HG03196 (cell line): ENCODE measurements at regions not wholly inside any gene's neighbourhood (a gene's known extent, or its start where the extent isn't known, plus 50 kb on each side); places are given as distances from the start of the nearest gene placed in this dataset.
"Not testable (repeated sequence)": the region's sequence is repeated elsewhere in the genome, so short reads cannot be mapped to it uniquely, and the experiment has no call there.

Source experiments
- ATAC-seq: cut with Tn5 transposase; IDR thresholded peaks from one replicate; pipeline ENCODE4 v1.9.1; 2021; ENCODE audit not compliant: unreplicated experiment

DNA sequence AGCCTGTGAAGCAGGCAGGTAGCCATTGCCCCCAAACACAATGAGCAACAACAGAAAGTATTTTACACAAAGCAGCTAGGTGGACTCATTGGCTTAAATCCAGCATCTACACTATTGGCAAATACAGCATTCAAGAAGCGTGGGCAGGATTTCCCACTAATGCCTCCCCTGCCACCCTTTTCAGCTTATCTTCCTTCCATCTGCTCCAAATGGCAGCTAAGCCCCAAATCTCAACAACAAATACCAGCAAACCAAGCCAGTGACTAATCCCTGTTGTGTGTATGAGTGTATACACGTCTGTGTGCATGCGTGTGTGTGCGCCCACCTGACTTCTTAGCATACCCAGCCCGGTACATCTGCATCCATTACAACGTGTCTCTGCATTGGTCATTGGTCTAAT lies 151.2 kb upstream of the WWC1 start:
- no peak for ATAC-seq

DNA sequence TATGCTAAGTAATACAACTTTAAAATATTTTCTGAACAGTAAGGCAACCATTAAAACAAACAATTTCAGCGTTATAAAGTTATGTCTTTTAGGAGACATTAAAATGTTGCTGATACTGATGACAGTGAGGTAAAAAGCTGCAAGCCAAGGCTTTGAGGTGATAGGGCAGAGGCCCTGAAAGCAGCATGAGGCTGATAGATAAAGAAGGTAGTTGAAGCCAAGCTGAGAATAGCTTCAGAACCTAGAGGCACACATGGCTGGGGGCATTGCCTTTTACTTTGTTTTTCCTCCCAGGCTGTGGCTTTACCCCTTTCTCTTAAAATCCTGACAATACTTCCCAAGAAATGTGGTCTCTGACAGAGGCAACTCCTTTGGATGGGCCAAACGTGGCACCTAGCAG lies 149.0 kb upstream of the WWC1 start:
- ATAC-seq: no peak

- ATAC-seq: not testable (repeated sequence)
Measured at GRCh38 chr5:168143521-168143920, 147.9 kb upstream of the WWC1 start.

GRCh38 chr5:168147106-168147505 lies 144.3 kb upstream of the WWC1 start:
- ATAC-seq: no peak

DNA sequence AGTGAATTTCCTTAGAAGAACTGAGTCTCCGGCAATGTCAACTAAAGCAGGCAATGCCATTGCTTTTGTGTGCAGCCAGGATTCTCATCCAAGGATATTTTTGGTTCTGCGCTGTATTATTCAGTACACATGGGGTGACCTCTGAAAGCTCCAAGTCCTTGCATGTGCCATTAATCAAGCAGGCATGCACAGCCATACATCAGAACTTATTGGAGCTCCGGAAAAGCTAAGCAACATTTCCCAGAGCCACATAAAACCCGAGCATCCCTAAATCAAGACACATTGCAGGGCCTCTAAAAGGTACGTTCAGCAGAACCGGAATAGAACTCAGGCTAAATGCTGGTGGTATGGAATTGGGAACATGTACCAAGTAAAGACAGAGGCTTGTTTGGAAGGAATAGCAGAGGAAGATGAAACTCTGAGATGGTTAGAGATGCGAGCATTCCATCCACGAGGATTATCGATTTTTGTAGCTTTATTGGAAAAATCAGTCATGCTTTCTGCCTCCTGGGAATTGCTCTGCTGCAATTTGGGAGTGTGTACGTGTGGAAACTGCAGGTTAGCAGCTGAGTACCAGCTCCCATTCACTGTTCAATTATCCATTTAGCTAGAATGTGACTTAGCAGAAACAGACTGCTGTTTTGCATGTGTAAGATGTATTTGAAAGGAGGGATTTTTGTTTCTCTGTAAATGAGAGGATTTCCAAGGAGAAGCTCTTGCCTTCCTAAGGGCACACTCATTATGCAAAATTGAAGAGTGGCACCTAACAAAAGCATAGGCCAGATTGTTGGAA lies 143.7 kb upstream of the WWC1 start:
- ATAC-seq: no peak

GRCh38 chr5:168151041-168151440 lies 140.4 kb upstream of the WWC1 start:
- no peak for ATAC-seq

GRCh38 chr5:168152660-168153059 lies 138.8 kb upstream of the WWC1 start:
- ATAC-seq: no peak

GRCh38 chr5:168153263-168153875 lies 138.1 kb upstream of the WWC1 start:
- ATAC-seq: no peak

DNA sequence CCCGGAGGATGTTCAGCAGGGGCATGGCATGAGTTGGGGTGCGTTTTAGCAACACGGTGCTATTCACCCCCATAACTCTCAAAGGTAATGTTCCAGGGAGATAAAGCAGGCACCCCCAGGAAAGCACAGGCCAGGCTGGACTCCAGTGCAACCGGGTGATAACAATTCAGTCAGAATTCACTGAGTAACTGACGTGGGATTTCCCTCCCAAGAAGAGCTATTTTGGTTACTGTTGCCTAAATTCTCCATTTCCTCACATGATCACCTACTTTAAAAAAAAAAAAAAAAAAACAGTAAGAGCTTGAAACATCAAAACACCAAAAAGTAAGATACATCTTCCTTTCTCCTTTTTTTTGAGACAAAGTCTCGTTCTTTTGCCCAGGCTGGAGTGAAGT lies 137.6 kb upstream of the WWC1 start:
- no peak for ATAC-seq

DNA sequence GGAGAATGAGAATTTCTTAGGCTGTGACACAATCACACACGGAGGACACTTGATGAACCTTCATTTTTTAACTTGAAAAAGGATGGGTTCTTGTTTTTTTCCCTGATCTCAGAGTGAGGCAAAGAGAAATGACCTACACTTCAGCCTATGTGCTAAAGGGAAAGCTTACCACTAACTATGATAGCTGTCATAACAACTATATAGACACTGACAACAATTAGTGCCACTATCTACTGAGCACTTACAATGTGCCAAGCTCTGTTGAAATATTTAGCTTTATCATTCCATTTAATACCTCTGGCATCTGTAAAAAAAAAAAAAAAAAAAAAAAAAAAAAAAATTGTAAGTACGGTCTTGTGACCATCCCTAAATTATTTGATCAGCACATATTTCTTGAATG lies 135.9 kb upstream of the WWC1 start:
- ATAC-seq: no peak

GRCh38 chr5:168156170-168156569 lies 135.3 kb upstream of the WWC1 start:
- ATAC-seq: no peak

DNA sequence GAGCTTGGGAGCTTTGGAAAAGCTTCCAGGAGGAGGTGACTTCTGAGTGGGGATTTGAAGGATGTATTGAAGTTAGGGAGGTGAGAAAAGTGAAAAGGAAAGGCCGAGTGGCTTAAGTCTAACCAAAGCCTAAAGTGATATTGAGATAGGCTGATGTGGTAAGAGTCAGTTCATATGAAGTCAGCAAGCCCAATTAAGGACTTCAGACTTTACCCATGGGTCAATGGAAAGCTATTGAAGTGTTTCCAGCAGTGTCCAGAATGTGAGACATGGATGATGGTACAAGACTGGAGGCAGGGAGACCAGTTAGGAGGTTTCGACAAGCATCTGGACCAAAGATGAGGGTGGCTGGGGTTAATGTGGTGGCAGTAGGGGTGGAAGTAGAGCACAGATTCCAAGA lies 134.3 kb upstream of the WWC1 start:
- ATAC-seq: no peak

DNA sequence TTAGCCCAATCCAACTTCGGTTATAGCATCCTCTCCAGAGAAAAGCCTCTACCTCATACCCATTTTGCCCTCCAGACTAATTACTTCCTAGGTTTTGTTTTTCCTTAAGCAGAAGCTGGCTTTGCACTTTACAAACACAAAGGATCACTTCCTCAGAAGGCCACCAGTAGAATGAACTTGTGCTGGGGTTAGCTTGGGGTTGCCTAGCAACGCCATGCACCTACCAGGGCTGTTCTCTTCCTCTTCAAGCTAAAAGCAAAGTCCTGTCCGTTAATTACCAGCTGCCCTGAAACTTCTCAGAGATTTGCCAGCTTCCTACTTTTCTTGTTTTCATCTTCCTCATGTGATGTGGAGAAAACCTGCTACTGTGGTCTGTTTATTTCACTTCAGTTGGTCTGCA lies 132.0 kb upstream of the WWC1 start:
- ATAC-seq: no peak

DNA sequence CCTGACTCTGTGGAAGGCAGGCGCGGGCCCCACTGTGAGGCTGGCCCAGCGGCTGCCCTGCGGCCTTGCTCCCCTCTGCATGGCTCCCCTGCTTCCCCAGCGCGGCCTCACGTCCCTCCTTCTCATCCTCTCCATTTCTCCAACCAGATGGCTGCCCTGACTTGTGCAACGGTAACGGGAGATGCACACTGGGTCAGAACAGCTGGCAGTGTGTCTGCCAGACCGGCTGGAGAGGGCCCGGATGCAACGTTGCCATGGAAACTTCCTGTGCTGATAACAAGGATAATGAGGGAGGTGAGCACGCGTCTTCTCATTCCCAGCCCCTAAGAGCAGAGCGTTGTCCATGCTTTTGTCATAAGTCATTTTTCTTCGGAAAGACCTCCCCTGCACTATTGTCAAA lies 129.0 kb upstream of the WWC1 start:
- ATAC-seq: no peak

GRCh38 chr5:168163966-168164365 lies 127.5 kb upstream of the WWC1 start:
- ATAC-seq: no peak

DNA sequence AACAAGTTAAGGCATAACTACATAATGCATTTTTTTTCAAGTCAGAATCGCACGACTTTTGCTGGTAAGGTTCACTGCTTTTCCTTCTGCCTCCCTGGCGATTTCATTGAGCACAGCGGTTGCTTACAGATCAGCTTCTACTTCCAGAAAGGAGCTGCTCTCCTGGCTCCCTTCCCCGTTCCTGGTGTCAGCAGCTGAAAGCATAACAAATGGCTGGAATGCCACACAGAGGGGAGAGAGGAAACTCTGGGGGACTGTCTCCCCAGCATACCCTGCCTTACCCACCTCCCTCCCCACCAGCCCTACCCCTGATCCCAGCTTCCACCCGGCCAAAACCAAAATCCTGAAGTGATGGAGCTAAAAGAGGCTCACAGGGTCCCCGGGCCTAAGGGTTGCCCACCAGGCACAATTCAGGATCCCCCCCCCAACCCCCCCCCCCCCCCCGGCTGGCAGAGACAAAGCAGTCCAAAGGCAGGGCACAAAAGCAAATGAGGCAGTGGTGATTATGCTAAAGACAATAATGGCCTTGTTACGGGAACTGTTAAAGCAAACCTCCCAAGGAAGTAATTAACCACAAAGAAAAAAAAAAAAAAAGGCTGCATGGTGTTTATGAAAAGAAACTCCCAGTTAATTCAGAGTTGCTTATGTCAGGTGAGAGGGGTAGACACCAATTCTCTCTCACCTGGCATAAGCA lies 126.1 kb upstream of the WWC1 start:
- ATAC-seq: no peak

DNA sequence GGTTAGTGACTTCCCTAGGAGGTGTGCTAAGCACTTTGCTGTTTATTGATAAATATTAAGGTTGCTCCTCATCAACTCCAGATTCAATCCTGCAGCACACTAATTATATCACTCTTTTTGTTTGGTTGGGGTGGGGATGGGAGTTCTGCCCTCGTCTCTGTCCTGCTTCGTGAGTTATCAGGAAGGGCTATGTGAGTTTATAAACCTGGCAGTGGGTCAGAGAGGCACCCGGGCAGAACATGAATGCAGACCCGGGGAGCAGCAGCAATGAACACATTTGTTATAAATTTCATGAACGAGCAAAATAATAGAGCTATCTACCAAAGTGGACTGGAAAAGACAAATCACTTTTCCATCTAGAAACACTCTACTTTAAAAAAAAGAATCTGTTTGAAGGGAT lies 125.5 kb upstream of the WWC1 start:
- ATAC-seq: no peak

DNA sequence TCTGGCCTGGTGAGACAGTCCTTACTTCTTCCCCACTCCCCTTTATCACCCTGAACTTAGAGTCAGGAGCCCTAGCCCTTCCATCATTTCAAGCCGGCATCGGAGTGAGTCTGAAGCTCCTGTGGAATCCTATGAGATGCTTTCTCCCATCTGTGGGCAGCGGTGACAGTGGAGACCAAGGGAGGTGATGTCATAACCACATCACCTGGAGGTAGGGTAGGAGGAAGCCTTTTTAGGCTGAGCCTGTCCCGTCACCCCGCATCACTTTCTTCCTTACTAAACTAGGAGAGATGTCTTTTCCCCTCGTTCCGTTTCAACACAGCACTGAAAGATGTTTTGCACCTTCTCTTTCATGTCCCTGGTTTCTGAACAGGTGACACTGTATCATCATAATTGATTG lies 124.1 kb upstream of the WWC1 start:
- no peak for ATAC-seq

DNA sequence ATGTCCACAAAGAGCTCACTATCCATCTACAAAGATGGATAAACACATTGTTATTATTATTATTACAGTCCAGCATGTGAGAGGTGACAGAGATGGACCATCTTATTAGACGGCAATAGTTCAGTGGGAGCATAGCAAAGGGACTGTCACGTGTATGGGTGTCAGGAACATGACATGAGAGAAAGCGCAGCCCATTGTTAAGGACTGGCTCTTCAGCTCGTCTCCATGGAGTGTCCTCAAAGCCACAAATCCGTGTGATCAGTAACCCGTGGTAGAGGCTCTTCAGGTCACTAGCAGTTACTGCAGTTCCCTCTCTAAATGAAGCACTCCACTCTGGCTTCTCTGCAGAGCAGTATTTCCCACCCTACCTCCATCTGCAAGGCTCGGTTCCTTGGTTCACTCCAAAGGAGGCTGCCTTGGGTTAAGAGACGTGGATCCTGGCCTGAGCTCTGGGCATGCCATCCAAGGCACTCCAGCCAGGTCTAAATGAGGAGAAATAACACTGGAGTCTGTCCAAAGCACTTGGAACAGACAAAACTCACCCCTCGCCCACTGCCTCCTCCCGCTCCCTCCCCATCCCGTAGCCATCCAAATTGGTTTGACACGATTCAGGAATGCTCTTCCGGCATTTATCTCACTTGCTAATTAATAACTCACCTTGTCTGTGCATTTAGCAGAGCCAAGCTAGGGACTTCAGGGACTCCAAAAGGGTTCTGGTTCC lies 122.3 kb upstream of the WWC1 start:
- no peak for ATAC-seq

- ATAC-seq: no peak
Measured at GRCh38 chr5:168169791-168170190, 121.7 kb upstream of the WWC1 start.

DNA sequence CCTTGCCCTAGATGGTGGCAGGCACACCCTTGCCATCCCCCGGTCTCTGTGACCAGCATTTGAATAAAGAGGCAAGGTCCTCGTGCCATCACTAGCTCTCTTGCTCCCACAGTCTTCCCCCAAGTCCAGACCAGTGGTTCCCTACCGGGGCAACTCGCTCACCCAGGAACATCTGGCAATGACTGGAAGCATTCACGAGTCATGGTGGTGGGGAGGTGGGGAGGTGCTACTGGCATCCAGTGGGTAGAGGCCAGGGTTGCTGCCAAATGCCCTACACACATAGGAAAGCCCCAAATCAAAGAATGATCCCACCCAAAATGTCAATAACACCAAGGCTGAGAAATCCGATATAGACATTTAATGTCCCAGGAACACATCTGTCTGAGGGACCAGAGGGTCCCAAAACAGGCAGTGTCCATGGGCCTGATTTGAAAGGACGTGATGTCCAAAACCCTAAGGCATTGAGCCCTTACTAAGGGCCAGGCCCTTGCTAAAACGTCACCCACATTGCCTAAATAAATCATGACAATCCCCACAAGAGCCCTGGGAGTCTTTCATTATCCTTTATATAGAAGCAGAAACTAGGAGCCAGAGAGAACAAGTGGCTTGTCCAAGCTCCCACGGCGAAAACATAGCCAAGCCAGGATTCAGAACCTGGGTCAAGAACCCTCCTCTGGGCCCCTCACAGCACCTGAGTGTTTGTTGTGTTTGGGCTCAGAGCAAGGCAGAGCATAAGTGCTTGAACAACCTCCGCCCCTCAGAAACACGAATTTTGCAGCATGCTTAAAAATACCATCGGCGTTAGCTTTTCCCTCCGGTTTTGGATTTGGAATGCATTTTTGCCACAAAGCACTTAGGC lies 119.3 kb upstream of the WWC1 start:
- ATAC-seq: no peak
